ENCODE measurements at regions not wholly inside any gene's neighbourhood (a gene's known extent, or its start where the extent isn't known, plus 50 kb on each side); places are given as distances from the start of the nearest gene placed in this dataset.

GRCh38 chr16:85990861-85991301 is 91.9 kb downstream of the IRF8 start:
- Histone ChIP-seq H3K9me3 (ENCODE audit: low read depth, low read length) (no peaks in the 10 kb centered on the region), H3K27ac (ENCODE audit: low read depth, low read length) (no peak overlapping the region), H3K36me3 (ENCODE audit: insufficient read depth, low read length) (no peaks in the 10 kb centered on the region), H3K27me3 (ENCODE audit: insufficient read depth, low read length) (peaks cover 25% of the 10 kb centered on the region), H3K79me2 (ENCODE audit: insufficient read depth, low read length) (no peaks in the 10 kb centered on the region), H3K4me3 (ENCODE audit: insufficient read depth, low read length) (no peak overlapping the region), H3K4me2 (ENCODE audit: insufficient read depth, low read length) (no peak overlapping the region), H4K20me1 (ENCODE audit: insufficient read depth, low read length) (no peaks in the 10 kb centered on the region), H2AFZ (ENCODE audit: low read length) (no peak overlapping the region), H3K4me1 (ENCODE audit: insufficient read depth, low read length) (no peaks in the 10 kb centered on the region)
- peak; percentile 13 for DNase-seq (ENCODE audit: insufficient read length, low spot score, missing footprints)
- no peak for TF ChIP-seq CTCF (IDR thresholded peaks at IDR 0.05; ENCODE audit: extremely low read depth, low read depth, low read length)

GRCh38 chr16:85991425-85991824 is 92.5 kb downstream of the IRF8 start:
- Histone ChIP-seq H3K27ac (ENCODE audit: low read depth, low read length) (no peak overlapping the region), H3K4me1 (ENCODE audit: insufficient read depth, low read length) (no peaks in the 10 kb centered on the region), H2AFZ (ENCODE audit: low read length) (no peak overlapping the region), H3K4me2 (ENCODE audit: insufficient read depth, low read length) (no peak overlapping the region), H3K36me3 (ENCODE audit: insufficient read depth, low read length) (no peaks in the 10 kb centered on the region), H3K9me3 (ENCODE audit: low read depth, low read length) (no peaks in the 10 kb centered on the region), H3K79me2 (ENCODE audit: insufficient read depth, low read length) (no peaks in the 10 kb centered on the region), H3K27me3 (ENCODE audit: insufficient read depth, low read length) (peaks cover 30% of the 10 kb centered on the region), H4K20me1 (ENCODE audit: insufficient read depth, low read length) (no peaks in the 10 kb centered on the region), H3K4me3 (ENCODE audit: insufficient read depth, low read length) (no peak overlapping the region)
- TF ChIP-seq CTCF (IDR thresholded peaks at IDR 0.05; ENCODE audit: extremely low read depth, low read depth, low read length) = no peak
- DNase-seq (ENCODE audit: insufficient read length, low spot score, missing footprints) = peak; percentile 71

GRCh38 chr16:85991856-85992255 is 92.9 kb downstream of the IRF8 start:
- Histone ChIP-seq H4K20me1 (ENCODE audit: insufficient read depth, low read length) (no peaks in the 10 kb centered on the region), H3K4me2 (ENCODE audit: insufficient read depth, low read length) (no peak overlapping the region), H3K4me1 (ENCODE audit: insufficient read depth, low read length) (no peaks in the 10 kb centered on the region), H3K27ac (ENCODE audit: low read depth, low read length) (no peak overlapping the region), H2AFZ (ENCODE audit: low read length) (no peak overlapping the region), H3K9me3 (ENCODE audit: low read depth, low read length) (no peaks in the 10 kb centered on the region), H3K4me3 (ENCODE audit: insufficient read depth, low read length) (no peak overlapping the region), H3K36me3 (ENCODE audit: insufficient read depth, low read length) (no peaks in the 10 kb centered on the region), H3K27me3 (ENCODE audit: insufficient read depth, low read length) (peaks cover 31% of the 10 kb centered on the region), H3K79me2 (ENCODE audit: insufficient read depth, low read length) (no peaks in the 10 kb centered on the region)
- peak; percentile 52 for DNase-seq (ENCODE audit: insufficient read length, low spot score, missing footprints)
- no peak for TF ChIP-seq CTCF (IDR thresholded peaks at IDR 0.05; ENCODE audit: extremely low read depth, low read depth, low read length)

- Histone ChIP-seq H3K4me3 (ENCODE audit: insufficient read depth, low read length) (no peak overlapping the region), H2AFZ (ENCODE audit: low read length) (no peak overlapping the region), H3K4me2 (ENCODE audit: insufficient read depth, low read length) (no peak overlapping the region), H4K20me1 (ENCODE audit: insufficient read depth, low read length) (no peaks in the 10 kb centered on the region), H3K27ac (ENCODE audit: low read depth, low read length) (no peak overlapping the region), H3K36me3 (ENCODE audit: insufficient read depth, low read length) (no peaks in the 10 kb centered on the region), H3K79me2 (ENCODE audit: insufficient read depth, low read length) (no peaks in the 10 kb centered on the region), H3K9me3 (ENCODE audit: low read depth, low read length) (no peaks in the 10 kb centered on the region), H3K4me1 (ENCODE audit: insufficient read depth, low read length) (no peaks in the 10 kb centered on the region), H3K27me3 (ENCODE audit: insufficient read depth, low read length) (peaks cover 31% of the 10 kb centered on the region)
- no peak for TF ChIP-seq CTCF (IDR thresholded peaks at IDR 0.05; ENCODE audit: extremely low read depth, low read depth, low read length)
- no peak for DNase-seq (ENCODE audit: insufficient read length, low spot score, missing footprints)
Measured at GRCh38 chr16:85992359-85992758, 93.4 kb downstream of the IRF8 start.
